Upper lobe of left lung (tissue), 6 donors: ENCODE measurements at regions not wholly inside any gene's neighbourhood (a gene's known extent, or its start where the extent isn't known, plus 50 kb on each side); places are given as distances from the start of the nearest gene placed in this dataset.

Source experiments
- ATAC-seq, 2 donors: fragments of 200-7000 bp; cut with Tn5 transposase; one replicate each; pipeline ENCODE4 v1.9.1; 2022; ENCODE audit warnings: mild to moderate bottlenecking in 2 of 2, moderate library complexity in 2 of 2; ENCODE audit not compliant: low FRiP score in 2 of 2
- DNase-seq, 2 donors: peaks; one replicate each; pipeline ENCODE4 v3.0.0-alpha.2; 2019 to 2020
- H3K27ac ChIP-seq, 4 donors: fragments of 200-600 bp; sonication (generic); one replicate each; pipeline ENCODE4 v1.5.1; 2016 to 2019
- H3K27me3 ChIP-seq, 4 donors: fragments of 200-600 bp; sonication (generic); one replicate each; pipeline ENCODE4 v1.5.1; 2017 to 2019
- H3K36me3 ChIP-seq, 4 donors: fragments of 200-600 bp; sonication (generic); one replicate each; pipeline ENCODE4 v1.5.1; 2016 to 2019
- H3K4me1 ChIP-seq, 4 donors: fragments of 200-600 bp; sonication (generic); one replicate each; pipeline ENCODE4 v1.5.1; 2018 to 2019
- H3K4me3 ChIP-seq, 4 donors: fragments of 200-600 bp; sonication (generic); one replicate each; pipeline ENCODE4 v1.5.1; 2017 to 2019; ENCODE audit warnings: mild to moderate bottlenecking in 2 of 4, moderate library complexity in 1 of 4
- H3K9me3 ChIP-seq, 4 donors: fragments of 200-600 bp; sonication (generic); one replicate each; pipeline ENCODE4 v1.5.1; 2018 to 2019
- EP300 ChIP-seq, 4 donors: sonication (generic); formaldehyde crosslinking; IDR thresholded peaks; one replicate each; pipeline ENCODE4 v1.5.1; 2017; ENCODE audit warnings: antibody characterized with exemption in 4 of 4, control low read depth in 2 of 4
- POLR2A ChIP-seq, 4 donors: fragments of 450-650 bp; IDR thresholded peaks; one replicate each; pipeline ENCODE4 v1.5.1; 2016 to 2017; ENCODE audit warnings: antibody characterized with exemption in 4 of 4, mild to moderate bottlenecking in 2 of 4
- POLR2AphosphoS5 ChIP-seq, 2 donors: sonication (generic); formaldehyde crosslinking; IDR thresholded peaks; one replicate each; pipeline ENCODE4 v1.5.1; 2017; ENCODE audit warnings: antibody characterized with exemption in 2 of 2
- WGBS, 2 donors: methylation state at CpG; one replicate each; pipeline ENCODE4 v1.1.5; 2017 to 2018; 5-methylcytosine and 5-hydroxymethylcytosine counted together
- TF ChIP-seq, protein P1 (sequence below), 6 experiments: fragments of 450-650 bp in 4 of 6; fragments of 200-600 bp in 2 of 6; sonication (generic) in 2 of 6; IDR thresholded peaks; one replicate each; pipeline ENCODE4 v1.5.1; 2016 to 2019; ENCODE audit warnings: antibody characterized with exemption in 6 of 6
- donor health status: DM: no; HTN: no; CAD: no; lungs with moderate emphysema.
- donor health status: DM: no; HTN: yes; CAD: no; lungs with severe emphysema.

DNA sequence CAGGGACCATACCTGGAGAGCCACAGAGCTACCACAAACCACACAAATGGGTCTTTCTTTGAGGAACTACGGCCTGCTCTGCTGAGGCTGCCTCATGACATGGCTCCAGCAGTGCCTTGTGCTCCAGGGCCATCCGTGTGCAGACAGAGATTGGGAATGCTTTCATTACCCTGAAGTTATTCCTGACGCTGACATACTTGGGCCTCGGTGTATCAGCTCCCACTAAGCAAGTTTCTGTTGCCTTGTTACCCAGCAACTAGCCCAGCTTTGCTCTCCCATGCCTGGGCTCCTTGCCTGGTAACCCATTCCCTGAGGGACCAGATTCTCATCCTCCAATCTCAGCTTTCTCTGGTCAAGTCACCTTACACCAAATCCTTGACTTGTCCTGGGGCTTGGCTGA, 80.3 kb upstream of the FZD7 start:
- DNase-seq, result no peak
- Histone ChIP-seq H3K27ac (no peak overlapping the region), H3K4me3 (no peak overlapping the region), H3K9me3 (no peaks in the 10 kb centered on the region), H3K27me3 (no peaks in the 10 kb centered on the region), H3K4me1 (no peaks in the 10 kb centered on the region), H3K36me3 (no peaks in the 10 kb centered on the region)
- ATAC-seq, result no peak
- TF ChIP-seq, protein P1, sequence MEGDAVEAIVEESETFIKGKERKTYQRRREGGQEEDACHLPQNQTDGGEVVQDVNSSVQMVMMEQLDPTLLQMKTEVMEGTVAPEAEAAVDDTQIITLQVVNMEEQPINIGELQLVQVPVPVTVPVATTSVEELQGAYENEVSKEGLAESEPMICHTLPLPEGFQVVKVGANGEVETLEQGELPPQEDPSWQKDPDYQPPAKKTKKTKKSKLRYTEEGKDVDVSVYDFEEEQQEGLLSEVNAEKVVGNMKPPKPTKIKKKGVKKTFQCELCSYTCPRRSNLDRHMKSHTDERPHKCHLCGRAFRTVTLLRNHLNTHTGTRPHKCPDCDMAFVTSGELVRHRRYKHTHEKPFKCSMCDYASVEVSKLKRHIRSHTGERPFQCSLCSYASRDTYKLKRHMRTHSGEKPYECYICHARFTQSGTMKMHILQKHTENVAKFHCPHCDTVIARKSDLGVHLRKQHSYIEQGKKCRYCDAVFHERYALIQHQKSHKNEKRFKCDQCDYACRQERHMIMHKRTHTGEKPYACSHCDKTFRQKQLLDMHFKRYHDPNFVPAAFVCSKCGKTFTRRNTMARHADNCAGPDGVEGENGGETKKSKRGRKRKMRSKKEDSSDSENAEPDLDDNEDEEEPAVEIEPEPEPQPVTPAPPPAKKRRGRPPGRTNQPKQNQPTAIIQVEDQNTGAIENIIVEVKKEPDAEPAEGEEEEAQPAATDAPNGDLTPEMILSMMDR (IDR thresholded peaks at IDR 0.05), result no peak
- TF ChIP-seq POLR2AphosphoS5 (IDR thresholded peaks at IDR 0.05) (no peak), POLR2A (IDR thresholded peaks at IDR 0.05) (no peak), EP300 (IDR thresholded peaks at IDR 0.05) (no peak)
- whole genome bisulfite sequencing, 2 donors, result 78 to 87% methylated on average over 4 of the region's 4 CpGs

DNA sequence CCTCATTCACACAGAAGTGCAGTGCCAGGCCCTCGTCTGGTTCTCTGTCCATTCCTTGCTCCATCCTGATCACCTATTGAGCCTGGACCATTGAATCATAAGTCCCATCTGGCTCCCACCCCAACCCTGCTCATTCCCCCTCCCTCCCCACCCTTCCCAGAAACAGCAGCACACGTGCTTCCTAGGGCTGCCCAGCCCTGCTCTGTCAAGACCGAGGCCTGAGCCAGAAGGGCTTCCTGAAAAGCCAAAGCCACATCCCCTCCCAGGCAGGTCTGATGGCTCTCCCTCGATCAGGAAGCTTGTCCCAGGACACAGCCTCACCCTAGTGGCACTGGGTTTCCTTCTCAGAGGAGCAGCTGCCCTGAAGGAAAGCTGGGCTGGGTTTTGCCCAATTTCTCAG, 79.8 kb upstream of the FZD7 start:
- Histone ChIP-seq H3K4me3 (no peak overlapping the region), H3K4me1 (no peaks in the 10 kb centered on the region), H3K27me3 (no peaks in the 10 kb centered on the region), H3K9me3 (no peaks in the 10 kb centered on the region), H3K27ac (no peak overlapping the region), H3K36me3 (no peaks in the 10 kb centered on the region)
- 37 to 77% methylated on average over 3 to 4 of the region's 4 CpGs for WGBS, 2 donors
- no peak for DNase-seq
- ATAC-seq, result no peak
- TF ChIP-seq POLR2A (IDR thresholded peaks at IDR 0.05), result no peak
- TF ChIP-seq EP300 (IDR thresholded peaks at IDR 0.05), result no peak

DNA sequence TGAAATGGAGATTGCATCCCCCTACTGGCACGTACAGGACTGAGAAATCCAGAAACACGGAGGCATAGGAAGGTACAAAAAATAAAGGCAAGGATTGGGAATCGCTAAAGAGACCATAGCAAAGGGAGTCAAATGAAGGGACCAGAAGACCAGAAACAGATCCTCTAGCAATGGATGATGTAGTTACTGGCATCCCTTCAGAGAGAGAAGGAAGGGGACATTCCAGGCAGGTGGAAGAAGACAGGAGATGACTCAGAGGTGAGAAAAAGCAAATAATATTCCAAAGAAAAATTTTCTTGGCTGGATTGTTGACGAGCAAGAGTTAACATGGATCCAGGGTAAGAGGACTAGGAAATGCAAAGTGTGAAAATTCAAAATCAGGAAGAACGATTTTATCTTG, 78.4 kb upstream of the FZD7 start:
- no peaks in the 10 kb centered on the region for H3K27me3 ChIP-seq

DNA sequence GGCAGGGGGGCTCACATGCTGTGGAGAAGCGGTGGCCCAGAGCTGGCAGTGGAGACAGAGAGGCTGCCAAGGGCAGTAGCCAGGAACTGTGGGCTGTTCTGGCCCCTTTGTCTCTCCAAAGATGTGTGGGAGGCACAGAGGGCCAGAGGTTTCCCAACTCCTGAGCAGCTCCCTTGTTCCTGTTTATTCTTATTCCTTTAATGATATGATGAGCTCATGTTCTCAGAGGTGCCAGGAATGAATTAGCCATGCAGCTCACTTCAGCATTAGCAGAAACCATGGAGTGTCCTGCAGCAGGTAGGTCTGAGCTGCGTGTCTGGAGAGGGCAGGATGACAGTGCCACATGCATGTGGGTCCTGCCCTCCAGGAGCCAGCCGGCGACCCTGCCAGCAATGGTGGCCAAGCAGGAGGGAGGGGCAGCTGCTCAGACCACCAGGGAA, 77.9 kb upstream of the FZD7 start:
- WGBS, 2 donors, result 79 to 92% methylated on average over 3 to 4 of the region's 4 CpGs
- no peaks in the 10 kb centered on the region for H3K4me1 ChIP-seq
- no peak overlapping the region for H3K27ac ChIP-seq
- ATAC-seq (peak in 1 of 2 donors; percentile 84), DNase-seq (peak in 1 of 2 donors; percentile 60)
- H3K4me3 ChIP-seq, result no peak overlapping the region
- H3K36me3 ChIP-seq, result no peaks in the 10 kb centered on the region
- no peak for TF ChIP-seq EP300 (IDR thresholded peaks at IDR 0.05)
- TF ChIP-seq POLR2AphosphoS5 (IDR thresholded peaks at IDR 0.05), result no peak
- TF ChIP-seq POLR2A (IDR thresholded peaks at IDR 0.05), result no peak
- TF ChIP-seq, protein P1 (IDR thresholded peaks at IDR 0.05), result no peak
- no peaks in the 10 kb centered on the region for H3K9me3 ChIP-seq
- H3K27me3 ChIP-seq, result no peaks in the 10 kb centered on the region

More for the DNA sequence above, 78.4 kb upstream of the FZD7 start:
- H3K4me3 ChIP-seq, result no peak overlapping the region
- no peaks in the 10 kb centered on the region for H3K4me1 ChIP-seq
- 73 to 80% methylated on average over 5 of the region's 5 CpGs for WGBS, 2 donors
- no peaks in the 10 kb centered on the region for H3K36me3 ChIP-seq
- H3K27ac ChIP-seq, result no peak overlapping the region
- ATAC-seq, result no peak
- DNase-seq, result no peak
- TF ChIP-seq EP300 (IDR thresholded peaks at IDR 0.05) (no peak), POLR2AphosphoS5 (IDR thresholded peaks at IDR 0.05) (no peak), POLR2A (IDR thresholded peaks at IDR 0.05) (no peak)
- TF ChIP-seq, protein P1 (IDR thresholded peaks at IDR 0.05), result no peak
- no peaks in the 10 kb centered on the region for H3K9me3 ChIP-seq

DNA sequence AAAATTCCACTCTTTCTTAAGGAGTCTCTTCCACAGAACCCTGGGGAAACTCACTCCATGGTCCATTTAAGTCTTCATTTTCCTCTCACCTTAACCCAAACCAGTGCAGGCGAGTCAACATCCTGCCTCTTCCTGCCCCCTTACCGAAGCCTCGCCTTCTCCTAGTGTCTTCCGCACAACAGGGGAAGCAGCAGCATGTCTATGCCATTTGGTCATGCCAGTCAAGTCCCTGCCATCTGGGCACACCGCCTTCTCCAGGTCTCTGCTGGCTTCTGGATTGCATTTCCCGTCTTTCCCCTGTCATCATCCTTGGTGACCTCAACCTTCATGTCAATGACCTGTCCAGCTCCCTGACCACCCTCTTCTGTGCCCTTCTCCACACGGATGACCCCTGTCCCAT, 77.3 kb upstream of the FZD7 start:
- no peaks in the 10 kb centered on the region for H3K36me3 ChIP-seq
- WGBS, 2 donors, result 87 to 88% methylated on average over 7 of the region's 7 CpGs
- H3K4me1 ChIP-seq, result no peaks in the 10 kb centered on the region
- no peak overlapping the region for H3K4me3 ChIP-seq
- ATAC-seq (peak in 1 of 2 donors; percentile 8), DNase-seq (no peak)
- H3K27me3 ChIP-seq, result no peaks in the 10 kb centered on the region
- H3K9me3 ChIP-seq, result no peaks in the 10 kb centered on the region
- no peak overlapping the region for H3K27ac ChIP-seq
- TF ChIP-seq, protein P1 (IDR thresholded peaks at IDR 0.05), result no peak
- TF ChIP-seq POLR2A (IDR thresholded peaks at IDR 0.05) (no peak), POLR2AphosphoS5 (IDR thresholded peaks at IDR 0.05) (no peak), EP300 (IDR thresholded peaks at IDR 0.05) (no peak)
